Keratinocyte (primary cell): ENCODE measurements at regions not wholly inside any gene's neighbourhood (a gene's known extent, or its start where the extent isn't known, plus 50 kb on each side); places are given as distances from the start of the nearest gene placed in this dataset.

ENCODE experiments used
- DNase-seq: peaks from one replicate; pipeline ENCODE4 v3.0.0-alpha.2; 2011; ENCODE audit warnings: low read depth, missing footprints, low spot score
- FAIRE-seq: peaks from 2 replicates; lab custom pipeline; 2011; peaks lifted over from hg19 to GRCh38; lab: Jason Lieb, UNC
- H2AFZ ChIP-seq: 2 replicates; pipeline ENCODE4 v1.6.0; 2012; ENCODE audit warnings: low read length, control low read depth, inconsistent platforms; ENCODE audit not compliant: control insufficient read depth
- H3K27ac ChIP-seq: 2 replicates; pipeline ENCODE4 v1.5.1; 2011; ENCODE audit warnings: low read length; ENCODE audit not compliant: control insufficient read depth, insufficient read depth
- H3K27me3 ChIP-seq: 3 replicates; pipeline ENCODE4 v1.6.0; 2011; ENCODE audit warnings: low read length; ENCODE audit not compliant: control insufficient read depth, insufficient read depth; ENCODE audit errors: extremely low read depth
- H3K36me3 ChIP-seq, 2 experiments: 2 replicates in 1 of 2; 3 replicates in 1 of 2; pipeline ENCODE4 v1.5.1; 2011; ENCODE audit warnings: low read length in 2 of 2, mild to moderate bottlenecking in 1 of 2; ENCODE audit not compliant: control insufficient read depth in 2 of 2, insufficient read depth in 2 of 2; ENCODE audit errors: extremely low read depth in 1 of 2
- H3K4me1 ChIP-seq: 3 replicates; pipeline ENCODE4 v1.5.1; 2011; ENCODE audit warnings: low read length; ENCODE audit not compliant: control insufficient read depth, insufficient read depth; ENCODE audit errors: extremely low read depth
- H3K4me2 ChIP-seq: 3 replicates; pipeline ENCODE4 v1.6.0; 2011; ENCODE audit warnings: low read depth, low read length; ENCODE audit not compliant: control insufficient read depth, insufficient read depth; ENCODE audit errors: extremely low read depth
- H3K4me3 ChIP-seq, 3 experiments: fragments of 200-600 bp in 1 of 3; sonication (generic) in 1 of 3; 2 replicates in 2 of 3; 3 replicates in 1 of 3; pipeline ENCODE4 v1.5.1; 2011 to 2016; ENCODE audit warnings: low read length in 3 of 3, mild to moderate bottlenecking in 3 of 3, control low read depth in 2 of 3, inconsistent platforms in 1 of 3, low read depth in 1 of 3, mixed read lengths in 1 of 3, mixed run types in 1 of 3, moderate library complexity in 1 of 3; ENCODE audit not compliant: control insufficient read depth in 2 of 3, insufficient read depth in 2 of 3; ENCODE audit errors: extremely low read depth in 1 of 3
- H3K79me2 ChIP-seq: 2 replicates; pipeline ENCODE4 v1.6.0; 2012; ENCODE audit warnings: low read length; ENCODE audit not compliant: control insufficient read depth, insufficient read depth
- H3K9ac ChIP-seq: 3 replicates; pipeline ENCODE4 v1.6.0; 2011; ENCODE audit warnings: low read length; ENCODE audit not compliant: control insufficient read depth, insufficient read depth; ENCODE audit errors: extremely low read depth
- H3K9me1 ChIP-seq: 3 replicates; pipeline ENCODE4 v1.6.0; 2011; ENCODE audit warnings: low read length; ENCODE audit not compliant: control insufficient read depth, insufficient read depth; ENCODE audit errors: extremely low read depth
- H3K9me3 ChIP-seq: 2 replicates; pipeline ENCODE4 v1.5.1; 2012; ENCODE audit warnings: low read depth, low read length; ENCODE audit not compliant: control insufficient read depth
- H4K20me1 ChIP-seq: 3 replicates; pipeline ENCODE4 v1.6.0; 2011; ENCODE audit warnings: low read length; ENCODE audit not compliant: control insufficient read depth, insufficient read depth; ENCODE audit errors: extremely low read depth
- EZH2 ChIP-seq: IDR thresholded peaks from one replicate; pipeline ENCODE4 v1.6.1; 2012; ENCODE audit warnings: inconsistent platforms, mild to moderate bottlenecking, low read length, moderate library complexity
- dilution Hi-C: fragments of 300-500 bp; cut with MboI; formaldehyde crosslinking; loops from one replicate; pipeline ENCODE4 v1.7.0; 2020; ENCODE audit warnings: low sequenced_read_pairs; ENCODE audit not compliant: extremely low pct_ligation_motif_present
- TF ChIP-seq, protein P1 (sequence below), 3 experiments: IDR thresholded peaks in 1 of 3; conservative IDR thresholded peaks in 1 of 3; optimal IDR thresholded peaks in 1 of 3; 2 replicates in 2 of 3; 3 replicates in 1 of 3; pipeline versions ENCODE3 to v1.5.1; 2011; ENCODE audit warnings: low read length in 3 of 3, mild to moderate bottlenecking in 3 of 3, moderate library complexity in 2 of 3, control low read depth in 1 of 3, inconsistent platforms in 1 of 3; ENCODE audit not compliant: insufficient read depth in 2 of 3; ENCODE audit errors: extremely low read depth in 1 of 3

DNA sequence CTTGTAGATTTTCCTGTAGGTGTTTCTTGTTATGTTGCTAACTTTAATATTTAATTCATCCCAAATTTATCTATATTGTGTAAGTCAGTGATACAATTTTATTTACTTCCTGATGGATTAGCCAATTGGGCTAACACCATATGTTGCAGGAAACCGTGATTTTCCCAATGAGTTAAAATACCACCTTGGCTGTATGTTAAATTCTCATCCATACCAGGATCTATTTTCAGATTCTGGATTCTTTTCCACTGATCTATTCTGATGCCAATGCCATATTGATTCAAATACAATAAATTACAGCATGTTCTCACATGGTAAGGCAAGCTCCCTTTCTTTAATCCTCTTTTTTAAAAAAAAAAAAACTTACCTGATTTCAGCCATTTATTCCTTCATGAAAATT lies 85.8 kb upstream of the DNAJC10 start:
- TF ChIP-seq EZH2 = no peak
- TF ChIP-seq, protein P1, sequence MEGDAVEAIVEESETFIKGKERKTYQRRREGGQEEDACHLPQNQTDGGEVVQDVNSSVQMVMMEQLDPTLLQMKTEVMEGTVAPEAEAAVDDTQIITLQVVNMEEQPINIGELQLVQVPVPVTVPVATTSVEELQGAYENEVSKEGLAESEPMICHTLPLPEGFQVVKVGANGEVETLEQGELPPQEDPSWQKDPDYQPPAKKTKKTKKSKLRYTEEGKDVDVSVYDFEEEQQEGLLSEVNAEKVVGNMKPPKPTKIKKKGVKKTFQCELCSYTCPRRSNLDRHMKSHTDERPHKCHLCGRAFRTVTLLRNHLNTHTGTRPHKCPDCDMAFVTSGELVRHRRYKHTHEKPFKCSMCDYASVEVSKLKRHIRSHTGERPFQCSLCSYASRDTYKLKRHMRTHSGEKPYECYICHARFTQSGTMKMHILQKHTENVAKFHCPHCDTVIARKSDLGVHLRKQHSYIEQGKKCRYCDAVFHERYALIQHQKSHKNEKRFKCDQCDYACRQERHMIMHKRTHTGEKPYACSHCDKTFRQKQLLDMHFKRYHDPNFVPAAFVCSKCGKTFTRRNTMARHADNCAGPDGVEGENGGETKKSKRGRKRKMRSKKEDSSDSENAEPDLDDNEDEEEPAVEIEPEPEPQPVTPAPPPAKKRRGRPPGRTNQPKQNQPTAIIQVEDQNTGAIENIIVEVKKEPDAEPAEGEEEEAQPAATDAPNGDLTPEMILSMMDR (optimal IDR thresholded peaks at IDR 0.05 in 1 of 3, IDR thresholded peaks at IDR 0.05 in 1 of 3, conservative IDR thresholded peaks at IDR 0.05 in 1 of 3; ENCODE audit: extremely low read depth in 1 of 3, insufficient read depth in 2 of 3, low read length in 3 of 3) = no peak
- no peaks in the 10 kb centered on the region for H3K79me2 ChIP-seq
- H3K4me1 ChIP-seq = no peaks in the 10 kb centered on the region
- H3K9ac ChIP-seq = no peak overlapping the region
- no peaks in the 10 kb centered on the region for H4K20me1 ChIP-seq
- dilution Hi-C loops = no loop called here
- no peak for DNase-seq
- no peaks in the 10 kb centered on the region for H3K36me3 ChIP-seq
- H2AFZ ChIP-seq = no peak overlapping the region
- FAIRE-seq = no peak
- no peak overlapping the region for H3K27ac ChIP-seq
- H3K4me3 ChIP-seq = no peak overlapping the region
- H3K27me3 ChIP-seq = no peaks in the 10 kb centered on the region
- no peak overlapping the region for H3K4me2 ChIP-seq
- H3K9me3 ChIP-seq = no peaks in the 10 kb centered on the region
- no peaks in the 10 kb centered on the region for H3K9me1 ChIP-seq

DNA sequence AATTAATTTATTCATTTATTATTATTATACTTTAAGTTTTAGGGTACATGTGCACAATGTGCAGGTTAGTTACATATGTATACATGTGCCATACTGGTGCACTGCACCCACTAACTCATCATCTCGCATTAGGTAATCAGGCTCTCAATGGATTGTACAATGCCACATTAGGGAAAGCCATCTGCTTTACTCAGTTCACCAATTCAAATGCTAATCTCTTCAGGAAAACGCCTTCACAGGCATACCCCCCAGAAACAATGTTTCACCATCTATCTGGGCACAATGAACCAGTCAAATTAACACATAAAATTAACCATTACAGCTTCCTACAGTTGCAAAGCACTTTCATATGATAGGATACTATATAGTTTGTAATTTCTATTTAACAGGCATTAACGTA lies 84.8 kb upstream of the DNAJC10 start:
- no peak overlapping the region for H3K4me3 ChIP-seq
- no peak overlapping the region for H3K4me2 ChIP-seq
- H3K27me3 ChIP-seq = no peaks in the 10 kb centered on the region
- TF ChIP-seq, protein P1 (optimal IDR thresholded peaks at IDR 0.05 in 1 of 3, IDR thresholded peaks at IDR 0.05 in 1 of 3, conservative IDR thresholded peaks at IDR 0.05 in 1 of 3; ENCODE audit: extremely low read depth in 1 of 3, insufficient read depth in 2 of 3, low read length in 3 of 3) = no peak
- no peak for TF ChIP-seq EZH2
- no peaks in the 10 kb centered on the region for H3K79me2 ChIP-seq
- no peak overlapping the region for H2AFZ ChIP-seq
- dilution Hi-C loops = no loop called here
- H3K9ac ChIP-seq = no peak overlapping the region
- H4K20me1 ChIP-seq = no peaks in the 10 kb centered on the region
- FAIRE-seq (no peak), DNase-seq (no peak)
- no peaks in the 10 kb centered on the region for H3K36me3 ChIP-seq
- H3K9me3 ChIP-seq = no peaks in the 10 kb centered on the region
- H3K27ac ChIP-seq = no peak overlapping the region
- H3K9me1 ChIP-seq = no peaks in the 10 kb centered on the region
- no peaks in the 10 kb centered on the region for H3K4me1 ChIP-seq
